GM12891 (cell line): ENCODE measurements at regions not wholly inside any gene's neighbourhood (a gene's known extent, or its start where the extent isn't known, plus 50 kb on each side); places are given as distances from the start of the nearest gene placed in this dataset.

ENCODE experiments used
- DNase-seq: peaks from one replicate; pipeline ENCODE4 v3.0.0; 2011; ENCODE audit warnings: low spot score; ENCODE audit not compliant: insufficient read length
- FAIRE-seq: peaks from 2 replicates; lab custom pipeline; 2011; peaks lifted over from hg19 to GRCh38; lab: Jason Lieb, UNC
- PAX5 ChIP-seq: IDR thresholded peaks from 2 replicates; pipeline ENCODE4 v1.6.1; 2011; ENCODE audit warnings: low read length, moderate library complexity, mild to moderate bottlenecking; ENCODE audit not compliant: insufficient read depth, severe bottlenecking
- POLR2A ChIP-seq: IDR thresholded peaks from 2 replicates; pipeline ENCODE4 v1.6.1; 2011; ENCODE audit warnings: low read depth, low read length, control low read depth
- POLR2AphosphoS5 ChIP-seq: IDR thresholded peaks from 2 replicates; pipeline ENCODE4 v1.6.1; 2011; ENCODE audit warnings: low read depth, low read length, control low read depth
- POU2F2 ChIP-seq: IDR thresholded peaks from 2 replicates; pipeline ENCODE4 v1.6.1; 2011; ENCODE audit warnings: low read depth, mild to moderate bottlenecking, control low read depth, low read length, moderate library complexity
- SPI1 ChIP-seq: IDR thresholded peaks from 2 replicates; pipeline ENCODE4 v1.6.1; 2011; ENCODE audit warnings: low read depth, low read length, control low read depth
- TAF1 ChIP-seq: IDR thresholded peaks from 2 replicates; pipeline ENCODE4 v1.6.1; 2011; ENCODE audit warnings: low read depth, low read length, control low read depth

DNA sequence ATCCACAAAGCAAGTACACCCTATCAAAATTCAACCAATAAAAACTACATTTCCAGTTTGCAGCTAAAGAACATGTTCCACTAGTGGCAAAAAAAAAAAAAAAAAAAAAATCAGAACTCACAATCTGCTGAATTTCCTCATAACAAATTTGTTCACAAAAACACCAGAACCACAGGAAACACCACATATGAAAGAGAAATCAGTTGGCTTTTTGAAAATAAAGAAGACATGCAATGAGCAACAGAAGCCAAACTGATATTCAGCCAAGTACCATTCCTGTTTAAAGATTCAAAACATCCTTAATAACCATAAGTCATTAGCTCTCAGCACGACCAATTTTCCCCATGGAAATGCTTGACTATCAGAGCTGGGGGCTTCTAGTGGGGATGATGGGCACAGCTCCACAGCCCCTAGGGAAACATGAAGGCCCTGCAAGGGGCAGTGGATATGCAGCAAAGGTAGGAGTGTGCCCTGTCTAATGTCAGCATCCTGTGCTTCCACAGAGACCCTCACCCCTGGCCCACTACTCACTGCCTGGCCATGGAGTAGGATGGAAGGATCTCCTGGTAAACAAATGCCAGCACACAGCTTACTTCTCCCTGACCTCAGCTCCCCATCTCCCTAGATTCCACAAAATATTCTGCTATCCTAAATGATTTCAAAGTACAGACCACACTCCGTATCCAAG lies 74.0 kb upstream of the DOCK9 start:
- no peak for TF ChIP-seq POLR2A
- TF ChIP-seq POLR2AphosphoS5, result no peak
- TF ChIP-seq PAX5, result no peak
- no peak for TF ChIP-seq TAF1
- TF ChIP-seq SPI1, result no peak
- TF ChIP-seq POU2F2, result no peak
- no peak for DNase-seq
- no peak for FAIRE-seq

GRCh38 chr13:99053636-99054233 lies 75.9 kb upstream of the DOCK9 start:
- TF ChIP-seq POLR2A, result no peak
- no peak for TF ChIP-seq TAF1
- TF ChIP-seq POU2F2, result no peak
- no peak for TF ChIP-seq SPI1
- TF ChIP-seq POLR2AphosphoS5, result no peak
- TF ChIP-seq PAX5, result no peak
- FAIRE-seq (no peak), DNase-seq (no peak)

GRCh38 chr13:99055281-99055680 lies 77.4 kb upstream of the DOCK9 start:
- TF ChIP-seq POLR2A, result no peak
- no peak for TF ChIP-seq SPI1
- no peak for TF ChIP-seq POU2F2
- no peak for TF ChIP-seq POLR2AphosphoS5
- TF ChIP-seq TAF1, result no peak
- no peak for FAIRE-seq
- no peak for DNase-seq

DNA sequence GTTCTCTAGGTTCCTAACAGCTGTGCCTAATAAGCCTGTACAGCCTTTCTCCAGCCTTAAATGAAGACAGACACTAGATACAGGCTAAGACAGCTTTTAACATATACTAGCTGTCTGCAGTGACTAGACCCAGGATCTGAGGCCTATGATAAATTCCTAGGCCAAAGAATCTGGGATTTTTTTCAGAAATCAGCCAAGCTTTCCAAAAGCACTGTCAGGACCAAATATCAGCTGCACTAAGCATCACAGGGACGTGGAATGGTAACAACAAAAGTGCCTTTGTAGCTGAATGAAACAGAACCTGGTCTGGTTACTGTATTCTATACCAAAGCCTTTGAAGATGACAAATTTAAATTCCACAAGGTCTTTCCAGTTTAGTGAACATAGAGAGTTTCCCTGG lies 77.9 kb upstream of the DOCK9 start:
- TF ChIP-seq POLR2AphosphoS5 (no peak), SPI1 (no peak), POU2F2 (no peak), POLR2A (no peak), TAF1 (no peak), PAX5 (no peak)
- FAIRE-seq, result no peak
- no peak for DNase-seq

GRCh38 chr13:99056381-99057014 lies 78.6 kb upstream of the DOCK9 start:
- no peak for TF ChIP-seq TAF1
- no peak for TF ChIP-seq POLR2AphosphoS5
- TF ChIP-seq PAX5, result no peak
- TF ChIP-seq SPI1, result no peak
- no peak for TF ChIP-seq POU2F2
- no peak for TF ChIP-seq POLR2A
- DNase-seq (no peak), FAIRE-seq (no peak)

- DNase-seq (no peak), FAIRE-seq (no peak)
- TF ChIP-seq PAX5, result no peak
- TF ChIP-seq SPI1, result no peak
- no peak for TF ChIP-seq TAF1
- TF ChIP-seq POLR2AphosphoS5, result no peak
- no peak for TF ChIP-seq POU2F2
Measured at GRCh38 chr13:99057310-99057975, 79.6 kb upstream of the DOCK9 start.

GRCh38 chr13:99058527-99059495 lies 80.9 kb upstream of the DOCK9 start:
- no peak for DNase-seq
- TF ChIP-seq TAF1, result no peak
- TF ChIP-seq POLR2AphosphoS5, result no peak
- TF ChIP-seq SPI1, result no peak
- no peak for TF ChIP-seq POLR2A
- TF ChIP-seq POU2F2, result no peak
- TF ChIP-seq PAX5, result no peak
- FAIRE-seq, result no peak

- no peak for TF ChIP-seq POLR2A
- TF ChIP-seq PAX5, result no peak
- no peak for TF ChIP-seq POU2F2
- TF ChIP-seq SPI1, result no peak
- TF ChIP-seq TAF1, result no peak
- no peak for TF ChIP-seq POLR2AphosphoS5
- no peak for DNase-seq
- FAIRE-seq, result no peak
Measured at GRCh38 chr13:99059498-99060075, 81.7 kb upstream of the DOCK9 start.
